OCI-LY1 (cell line): ENCODE measurements at regions not wholly inside any gene's neighbourhood (a gene's known extent, or its start where the extent isn't known, plus 50 kb on each side); places are given as distances from the start of the nearest gene placed in this dataset.

Experiments used
- H2AFZ ChIP-seq: fragments of 200-600 bp; sonication (generic), shearing (Covaris generic); 2 replicates; pipeline ENCODE4 v1.6.0; 2014; ENCODE audit warnings: antibody characterized with exemption, mild to moderate bottlenecking, low read length
- H3F3A ChIP-seq: fragments of 200-600 bp; sonication (generic), shearing (Covaris generic); 2 replicates; pipeline ENCODE4 v1.6.0; 2014; ENCODE audit warnings: mild to moderate bottlenecking, antibody characterized with exemption, low read length, moderate library complexity; ENCODE audit not compliant: insufficient read depth
- H3K27ac ChIP-seq: fragments of 200-600 bp; sonication (generic); 2 replicates; pipeline ENCODE4 v1.5.1; 2014; ENCODE audit warnings: low read length, mixed run types, mild to moderate bottlenecking, low read depth; ENCODE audit not compliant: poor library complexity, severe bottlenecking
- H3K27me3 ChIP-seq: fragments of 200-600 bp; sonication (generic); 2 replicates; pipeline ENCODE4 v1.6.0; 2014; ENCODE audit warnings: antibody characterized with exemption, mild to moderate bottlenecking, low read length, moderate library complexity; ENCODE audit not compliant: insufficient read depth
- H3K36me3 ChIP-seq: fragments of 200-600 bp; sonication (generic); 2 replicates; pipeline ENCODE4 v1.6.1; 2014; ENCODE audit warnings: mild to moderate bottlenecking, antibody characterized with exemption, low read length, moderate library complexity, mixed read lengths; ENCODE audit not compliant: insufficient read depth
- H3K4me1 ChIP-seq: fragments of 200-600 bp; sonication (generic); 2 replicates; pipeline ENCODE4 v1.5.1; 2014; ENCODE audit warnings: mild to moderate bottlenecking, low read length, moderate library complexity; ENCODE audit not compliant: insufficient read depth, severe bottlenecking
- H3K4me2 ChIP-seq: fragments of 200-600 bp; sonication (generic), shearing (Covaris generic); 2 replicates; pipeline ENCODE4 v1.6.1; 2014; ENCODE audit warnings: low read length
- H3K4me3 ChIP-seq: fragments of 200-600 bp; sonication (generic); 2 replicates; pipeline ENCODE4 v1.5.1; 2014; ENCODE audit warnings: low read length, low read depth, mild to moderate bottlenecking, mixed read lengths; ENCODE audit not compliant: poor library complexity, severe bottlenecking
- H3K79me2 ChIP-seq: fragments of 200-600 bp; shearing (Covaris generic); 2 replicates; pipeline ENCODE4 v1.6.1; 2016; ENCODE audit warnings: mixed run types, low read length, mixed read lengths; ENCODE audit not compliant: insufficient read depth
- H3K9ac ChIP-seq: fragments of 200-600 bp; sonication (generic), shearing (Covaris generic); 2 replicates; pipeline ENCODE4 v1.6.1; 2014; ENCODE audit warnings: mild to moderate bottlenecking, low read length, mixed read lengths
- H3K9me2 ChIP-seq: fragments of 200-600 bp; sonication (generic), shearing (Covaris generic); 2 replicates; pipeline ENCODE4 v1.6.1; 2014; ENCODE audit warnings: low read depth, mild to moderate bottlenecking, low read length, mixed read lengths
- H3K9me3 ChIP-seq: fragments of 200-600 bp; shearing (Covaris generic); 2 replicates; pipeline ENCODE4 v1.6.1; 2014; ENCODE audit warnings: low read length, mixed read lengths
- H4K20me1 ChIP-seq: fragments of 200-600 bp; sonication (generic), shearing (Covaris generic); 2 replicates; pipeline ENCODE4 v1.6.0; 2016; ENCODE audit warnings: mild to moderate bottlenecking, low read length; ENCODE audit not compliant: insufficient read depth
- CTCF ChIP-seq: fragments of 200-600 bp; sonication (generic), shearing (Covaris generic); IDR thresholded peaks from 2 replicates; pipeline ENCODE4 v1.5.1; 2017; ENCODE audit warnings: mild to moderate bottlenecking, antibody characterized with exemption, low read length, moderate library complexity, mixed read lengths
- EZH2 ChIP-seq: fragments of 200-600 bp; sonication (generic), shearing (Covaris generic); IDR thresholded peaks from 2 replicates; pipeline ENCODE4 v1.8.0; 2017; ENCODE audit warnings: borderline replicate concordance, mixed run types, mild to moderate bottlenecking, antibody characterized with exemption, low read length, moderate library complexity, mixed read lengths

- Histone ChIP-seq H3K27ac (no peak overlapping the region), H3K4me2 (no peak overlapping the region), H3K9ac (no peak overlapping the region), H3K4me3 (no peak overlapping the region), H3K4me1 (no peaks in the 10 kb centered on the region), H4K20me1 (no peaks in the 10 kb centered on the region), H3F3A (no peaks in the 10 kb centered on the region), H3K27me3 (no peaks in the 10 kb centered on the region), H2AFZ (no peak overlapping the region), H3K9me3 (no peaks in the 10 kb centered on the region), H3K36me3 (no peaks in the 10 kb centered on the region), H3K79me2 (no peaks in the 10 kb centered on the region), H3K9me2 (no peaks in the 10 kb centered on the region)
- no peak for TF ChIP-seq CTCF
- TF ChIP-seq EZH2 = no peak
Observed at GRCh38 chrX:122869171-122869570, 314.9 kb upstream of the GRIA3 start.

GRCh38 chrX:122878269-122878668, 305.8 kb upstream of the GRIA3 start:
- no peaks in the 10 kb centered on the region for H3K79me2 ChIP-seq
- no peak overlapping the region for H3K4me3 ChIP-seq
- no peaks in the 10 kb centered on the region for H3K9me3 ChIP-seq
- H3K36me3 ChIP-seq = no peaks in the 10 kb centered on the region
- H3K4me2 ChIP-seq = no peak overlapping the region
- no peak overlapping the region for H2AFZ ChIP-seq
- no peak overlapping the region for H3K27ac ChIP-seq
- H3K9ac ChIP-seq = no peak overlapping the region
- no peaks in the 10 kb centered on the region for H3F3A ChIP-seq
- H3K9me2 ChIP-seq = no peaks in the 10 kb centered on the region
- H3K27me3 ChIP-seq = no peaks in the 10 kb centered on the region
- TF ChIP-seq CTCF (no peak), EZH2 (no peak)
- no peaks in the 10 kb centered on the region for H4K20me1 ChIP-seq
- no peaks in the 10 kb centered on the region for H3K4me1 ChIP-seq

GRCh38 chrX:122880952-122881351, 303.1 kb upstream of the GRIA3 start:
- Histone ChIP-seq H3K4me1 (no peaks in the 10 kb centered on the region), H3K4me2 (no peak overlapping the region), H4K20me1 (no peaks in the 10 kb centered on the region), H3K36me3 (no peaks in the 10 kb centered on the region), H3K4me3 (no peak overlapping the region), H3K9me2 (no peaks in the 10 kb centered on the region), H3F3A (no peaks in the 10 kb centered on the region), H3K27me3 (no peaks in the 10 kb centered on the region), H3K9me3 (no peaks in the 10 kb centered on the region), H3K27ac (no peak overlapping the region), H3K79me2 (no peaks in the 10 kb centered on the region), H3K9ac (no peak overlapping the region), H2AFZ (no peak overlapping the region)
- TF ChIP-seq EZH2 = no peak
- no peak for TF ChIP-seq CTCF
